ENCODE measurements at regions not wholly inside any gene's neighbourhood (a gene's known extent, or its start where the extent isn't known, plus 50 kb on each side); places are given as distances from the start of the nearest gene placed in this dataset.
"Not testable (repeated sequence)": the region's sequence is repeated elsewhere in the genome, so short reads cannot be mapped to it uniquely, and the experiment has no call there.

- CTCF ChIA-PET = no interaction called here
- POLR2A ChIA-PET = no interaction called here
- Histone ChIP-seq H3K4me1 (ENCODE audit: control insufficient read depth, insufficient read depth, low read length) (no peaks in the 10 kb centered on the region), H3K36me3 (ENCODE audit: control insufficient read depth in 2 of 2, insufficient read depth in 1 of 2, low read length in 2 of 2) (no peaks in the 10 kb centered on the region), H3K4me3 (ENCODE audit: low read depth, low read length) (no peak overlapping the region), H3K9me3 (ENCODE audit: control insufficient read depth, insufficient read depth, low read depth, low read length) (no peaks in the 10 kb centered on the region), H3K27ac (ENCODE audit: extremely low read depth, low read depth, low read length) (no peak overlapping the region)
- TF ChIP-seq ZNF544 (tag by site-specific recombination; IDR thresholded peaks at IDR 0.05) (no peak), ZNF354C (tag by site-specific recombination; IDR thresholded peaks at IDR 0.05; ENCODE audit: borderline replicate concordance, low read depth) (no peak), ZNF704 (tag by site-specific recombination; IDR thresholded peaks at IDR 0.05) (no peak), HOXC10 (CRISPR knock-in tag; IDR thresholded peaks at IDR 0.05) (no peak)
These were observed 1847.3 kb upstream of the DEFB115 start for GRCh38 chr20:29409833-29410805.

DNA sequence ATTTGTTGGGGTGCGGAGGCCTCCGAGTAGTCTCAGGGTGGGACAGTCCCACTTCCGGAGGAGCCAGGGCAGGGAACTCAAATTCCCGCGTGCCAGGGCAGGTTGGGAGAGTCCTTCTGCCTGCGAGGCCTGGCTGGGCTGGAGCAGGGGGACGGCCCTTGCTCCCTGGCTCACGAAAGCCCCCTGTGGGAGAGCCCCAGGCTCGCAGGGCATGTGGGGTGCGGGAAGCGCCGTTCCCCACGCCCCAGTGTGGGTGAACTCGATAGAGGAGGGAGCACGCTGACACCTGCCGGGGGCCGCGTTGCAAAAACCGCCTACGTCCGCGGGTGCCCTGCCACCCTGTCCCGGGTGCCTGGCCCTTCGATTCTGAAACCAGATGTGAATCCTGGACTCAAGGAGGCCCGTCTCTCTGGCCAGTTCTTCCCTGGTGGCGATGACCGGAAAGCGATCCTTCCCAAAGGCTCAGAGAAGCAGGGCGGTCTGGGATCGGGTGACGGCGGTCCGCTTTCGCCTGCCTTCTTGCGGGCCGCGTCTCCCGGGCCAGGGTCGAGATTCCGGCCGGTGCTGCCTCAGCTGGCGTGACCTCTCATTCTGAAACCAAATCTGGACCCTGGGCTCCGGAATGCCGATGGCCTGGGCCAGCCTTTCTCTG, 1846.5 kb upstream of the DEFB115 start:
- Histone ChIP-seq H3K9me3 (ENCODE audit: control insufficient read depth, insufficient read depth, low read depth, low read length) (no peaks in the 10 kb centered on the region), H3K4me1 (ENCODE audit: control insufficient read depth, insufficient read depth, low read length) (no peaks in the 10 kb centered on the region), H3K27ac (ENCODE audit: extremely low read depth, low read depth, low read length) (no peak overlapping the region), H3K36me3 (ENCODE audit: control insufficient read depth in 2 of 2, insufficient read depth in 1 of 2, low read length in 2 of 2) (no peaks in the 10 kb centered on the region), H3K4me3 (ENCODE audit: low read depth, low read length) (no peak overlapping the region)
- POLR2A ChIA-PET = no interaction called here
- TF ChIP-seq ZNF677 (tag by site-specific recombination; IDR thresholded peaks at IDR 0.05) (no peak), ZNF354C (tag by site-specific recombination; IDR thresholded peaks at IDR 0.05; ENCODE audit: borderline replicate concordance, low read depth) (no peak), ZEB2 (tag by site-specific recombination; IDR thresholded peaks at IDR 0.05) (no peak), ZNF514 (tag by site-specific recombination; IDR thresholded peaks at IDR 0.05) (no peak), ZNF121 (tag by site-specific recombination; IDR thresholded peaks at IDR 0.05) (no peak), ZNF701 (tag by site-specific recombination; IDR thresholded peaks at IDR 0.05) (no peak), ZNF404 (tag by site-specific recombination; IDR thresholded peaks at IDR 0.05) (no peak), BCL11A (tag by site-specific recombination; IDR thresholded peaks at IDR 0.05; ENCODE audit: low read depth) (no peak), ZBTB7A (tag by site-specific recombination; IDR thresholded peaks at IDR 0.05; ENCODE audit: low read depth) (no peak), ZNF274 (IDR thresholded peaks at IDR 0.05; ENCODE audit: low read length) (no peak), ZNF274 (tag by site-specific recombination; IDR thresholded peaks at IDR 0.05; ENCODE audit: borderline replicate concordance) (no peak), ZNF837 (tag by site-specific recombination; IDR thresholded peaks at IDR 0.05) (no peak), ZNF664 (tag by site-specific recombination; IDR thresholded peaks at IDR 0.05) (no peak), ZNF518A (tag by site-specific recombination; conservative IDR thresholded peaks at IDR 0.05; ENCODE audit: low read depth) (no peak), ZNF416 (tag by site-specific recombination; IDR thresholded peaks at IDR 0.05) (no peak), ZNF10 (tag by site-specific recombination; IDR thresholded peaks at IDR 0.05) (no peak), ZXDB (tag by site-specific recombination; IDR thresholded peaks at IDR 0.05) (no peak), ZNF16 (tag by site-specific recombination; IDR thresholded peaks at IDR 0.05; ENCODE audit: low read depth) (no peak)
- TF ChIP-seq, protein P1, sequence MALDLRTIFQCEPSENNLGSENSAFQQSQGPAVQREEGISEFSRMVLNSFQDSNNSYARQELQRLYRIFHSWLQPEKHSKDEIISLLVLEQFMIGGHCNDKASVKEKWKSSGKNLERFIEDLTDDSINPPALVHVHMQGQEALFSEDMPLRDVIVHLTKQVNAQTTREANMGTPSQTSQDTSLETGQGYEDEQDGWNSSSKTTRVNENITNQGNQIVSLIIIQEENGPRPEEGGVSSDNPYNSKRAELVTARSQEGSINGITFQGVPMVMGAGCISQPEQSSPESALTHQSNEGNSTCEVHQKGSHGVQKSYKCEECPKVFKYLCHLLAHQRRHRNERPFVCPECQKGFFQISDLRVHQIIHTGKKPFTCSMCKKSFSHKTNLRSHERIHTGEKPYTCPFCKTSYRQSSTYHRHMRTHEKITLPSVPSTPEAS (tag by site-specific recombination; IDR thresholded peaks at IDR 0.05) = no peak
- CTCF ChIA-PET = no interaction called here

DNA sequence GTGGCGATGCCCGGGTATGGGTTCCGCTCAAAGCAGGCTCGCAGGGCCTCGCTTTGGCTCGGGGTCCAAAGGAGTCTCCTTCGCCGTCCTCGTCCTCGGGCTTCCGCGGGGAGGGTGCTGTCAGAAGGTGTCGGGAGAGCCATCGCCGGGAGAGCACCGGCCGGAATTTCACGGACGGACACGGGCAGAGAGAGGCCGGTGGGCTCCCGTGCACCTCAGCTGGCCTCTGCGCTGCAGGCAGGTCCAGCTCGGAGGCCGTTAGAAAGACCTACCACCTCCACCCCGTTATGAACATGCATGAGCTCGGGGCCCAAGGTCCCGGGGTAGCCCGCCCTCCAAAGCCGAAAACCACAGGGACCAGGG, 1846.0 kb upstream of the DEFB115 start:
- H3K36me3 ChIP-seq (ENCODE audit: control insufficient read depth in 2 of 2, insufficient read depth in 1 of 2, low read length in 2 of 2); POLR2A ChIA-PET; CTCF ChIA-PET; H3K9me3 ChIP-seq (ENCODE audit: control insufficient read depth, insufficient read depth, low read depth, low read length); H3K27ac ChIP-seq (ENCODE audit: extremely low read depth, low read depth, low read length); H3K4me3 ChIP-seq (ENCODE audit: low read depth, low read length); H3K4me1 ChIP-seq (ENCODE audit: control insufficient read depth, insufficient read depth, low read length): not testable (repeated sequence)
